GM21526 (cell line): ENCODE measurements at regions not wholly inside any gene's neighbourhood (a gene's known extent, or its start where the extent isn't known, plus 50 kb on each side); places are given as distances from the start of the nearest gene placed in this dataset.
A peak's percentile ranks its signal among the peaks of the same experiment; 100 is the strongest.
"Not testable (repeated sequence)": the region's sequence is repeated elsewhere in the genome, so short reads cannot be mapped to it uniquely, and the experiment has no call there.

Experiments used
- ATAC-seq: cut with Tn5 transposase; IDR thresholded peaks from one replicate; pipeline ENCODE4 v1.9.1; 2021; ENCODE audit warnings: moderate library complexity; ENCODE audit not compliant: unreplicated experiment, low FRiP score

DNA sequence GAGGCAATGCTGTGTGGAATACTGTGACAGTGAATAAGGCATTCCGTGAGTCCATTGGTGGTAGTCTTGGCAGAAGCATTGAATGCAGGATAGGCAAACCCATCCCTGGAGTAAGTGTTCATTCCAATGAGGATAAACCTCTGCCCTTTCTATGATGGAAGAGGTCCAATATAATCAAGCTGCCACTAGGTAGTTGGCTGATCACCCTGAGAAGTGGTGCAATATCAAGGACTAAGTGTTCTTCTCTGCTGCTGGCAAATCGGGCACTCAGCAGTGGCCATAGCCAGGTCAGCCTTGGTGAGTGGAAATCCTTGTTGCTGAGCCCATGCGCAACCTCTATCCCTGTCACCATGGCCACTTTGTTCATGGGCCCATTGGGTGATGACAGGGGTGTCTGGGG lies 70.1 kb downstream of the FBXO4 start:
- no peak for ATAC-seq

DNA sequence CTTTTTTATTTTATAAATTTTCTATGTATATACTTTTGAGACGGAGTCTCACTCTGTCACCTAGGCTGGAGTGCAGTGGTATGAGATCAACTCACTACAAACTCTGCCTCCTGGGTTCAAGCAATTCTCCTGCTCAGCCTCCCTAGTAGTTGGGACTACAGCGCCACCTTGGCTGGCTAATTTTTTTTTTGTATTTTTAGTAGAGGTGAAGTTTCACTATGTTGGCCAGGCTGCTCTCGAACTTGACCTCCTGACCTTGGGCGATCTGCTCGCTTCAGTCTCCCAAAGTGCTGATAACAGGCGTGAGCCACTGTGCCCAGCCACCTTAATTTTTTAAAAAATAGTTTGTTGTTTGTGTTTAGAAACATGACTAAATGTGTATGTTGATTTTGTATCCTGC lies 76.6 kb downstream of the FBXO4 start:
- no peak for ATAC-seq

GRCh38 chr5:42003852-42004251 lies 78.8 kb downstream of the FBXO4 start:
- ATAC-seq: not testable (repeated sequence)

DNA sequence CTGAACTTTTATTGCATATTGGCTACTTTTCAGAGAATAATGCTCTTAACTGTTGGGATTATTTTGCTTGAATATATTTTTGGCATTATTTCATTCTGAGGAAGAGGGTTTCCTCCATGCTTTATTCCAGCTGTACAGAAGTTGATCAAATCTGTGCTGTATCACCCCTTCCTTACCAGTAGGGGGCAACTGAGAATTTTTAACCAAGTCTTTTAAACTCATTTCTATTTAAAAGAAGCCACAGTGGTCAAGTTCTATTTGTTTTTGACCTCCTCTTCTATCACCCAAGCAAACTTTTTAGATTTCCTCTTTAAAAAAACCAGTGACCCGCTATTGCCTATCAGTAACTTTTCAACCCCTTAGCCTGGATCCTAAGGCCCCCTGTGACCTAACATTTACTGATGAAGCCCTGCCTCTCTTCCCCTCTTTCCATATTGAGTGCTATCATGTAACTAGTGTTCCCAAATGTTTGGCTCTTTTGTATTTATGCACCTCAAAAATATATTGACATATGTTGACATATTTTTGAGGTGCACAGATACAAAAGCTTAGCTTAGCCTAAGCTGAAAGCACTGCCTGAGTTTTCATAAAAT lies 80.6 kb downstream of the FBXO4 start:
- ATAC-seq: peak; percentile 83

DNA sequence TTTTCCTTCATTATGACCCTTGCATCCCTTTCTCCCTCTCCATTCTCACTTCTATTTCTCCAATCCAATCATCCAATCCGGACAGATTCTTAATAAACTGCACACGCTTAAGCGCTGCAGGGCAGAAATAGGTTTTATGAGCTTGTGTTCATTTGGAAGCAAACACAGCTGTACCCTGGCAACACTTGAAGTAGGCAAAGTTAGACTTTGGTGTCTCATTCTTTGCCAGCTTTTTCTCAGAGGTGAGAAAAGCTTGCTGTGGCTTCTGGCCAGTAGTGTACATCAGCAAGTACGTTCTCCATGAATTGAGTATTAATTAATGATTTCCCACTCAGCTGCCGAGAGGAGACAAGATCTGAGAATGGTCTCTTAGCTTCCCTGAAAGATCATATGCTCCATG lies 88.5 kb downstream of the FBXO4 start:
- no peak for ATAC-seq

DNA sequence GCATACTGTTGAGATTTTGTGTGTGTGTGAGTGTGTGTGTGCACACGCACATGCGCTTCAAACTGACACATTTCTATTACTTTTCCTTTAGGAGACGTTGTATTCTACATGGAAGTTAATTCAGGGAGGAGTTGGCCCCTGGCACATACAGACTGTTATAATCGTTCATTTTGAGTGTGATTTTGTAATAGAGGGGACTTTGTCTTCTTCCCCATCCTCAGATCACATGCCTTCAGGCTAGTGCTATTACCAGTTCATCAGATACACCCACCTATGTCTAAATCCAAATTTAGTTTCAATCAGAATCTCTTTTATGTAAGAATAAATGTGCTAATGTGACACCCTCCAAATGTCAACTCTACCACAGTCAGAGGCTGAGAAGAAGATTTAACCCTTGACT lies 90.2 kb downstream of the FBXO4 start:
- ATAC-seq: no peak

GRCh38 chr5:42015681-42016080 lies 90.6 kb downstream of the FBXO4 start:
- no peak for ATAC-seq

GRCh38 chr5:42020788-42021530 lies 95.9 kb downstream of the FBXO4 start:
- no peak for ATAC-seq

GRCh38 chr5:42021923-42022322 lies 96.8 kb downstream of the FBXO4 start:
- ATAC-seq: no peak

- ATAC-seq: no peak
Observed at GRCh38 chr5:42022383-42022972, 97.4 kb downstream of the FBXO4 start.

GRCh38 chr5:42026446-42026845 lies 101.4 kb downstream of the FBXO4 start:
- no peak for ATAC-seq

GRCh38 chr5:42032137-42032536 lies 107.1 kb downstream of the FBXO4 start:
- ATAC-seq: no peak

GRCh38 chr5:42035526-42035925 lies 110.4 kb downstream of the FBXO4 start:
- ATAC-seq: no peak

GRCh38 chr5:42036379-42036778 lies 111.3 kb downstream of the FBXO4 start:
- ATAC-seq: no peak

- ATAC-seq: no peak
Observed at GRCh38 chr5:42037379-42037932, 112.4 kb downstream of the FBXO4 start.

DNA sequence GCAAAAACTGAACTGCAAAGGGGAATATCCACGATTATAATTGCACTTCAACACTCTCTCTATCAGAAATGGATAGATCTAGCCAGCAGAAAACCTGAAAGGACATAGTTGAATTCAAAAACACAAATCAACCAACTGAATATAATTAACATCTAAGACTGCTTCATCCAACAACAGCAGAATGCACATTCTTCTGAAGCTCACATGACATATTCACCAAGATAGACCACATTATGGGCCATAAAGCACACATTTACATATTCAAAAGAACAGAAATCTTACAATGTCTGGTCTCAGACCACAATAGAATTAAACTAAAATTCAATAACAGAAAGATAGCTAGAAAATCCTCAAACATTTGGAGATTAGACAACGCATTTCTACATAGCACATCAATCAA lies 118.3 kb downstream of the FBXO4 start:
- ATAC-seq: no peak

DNA sequence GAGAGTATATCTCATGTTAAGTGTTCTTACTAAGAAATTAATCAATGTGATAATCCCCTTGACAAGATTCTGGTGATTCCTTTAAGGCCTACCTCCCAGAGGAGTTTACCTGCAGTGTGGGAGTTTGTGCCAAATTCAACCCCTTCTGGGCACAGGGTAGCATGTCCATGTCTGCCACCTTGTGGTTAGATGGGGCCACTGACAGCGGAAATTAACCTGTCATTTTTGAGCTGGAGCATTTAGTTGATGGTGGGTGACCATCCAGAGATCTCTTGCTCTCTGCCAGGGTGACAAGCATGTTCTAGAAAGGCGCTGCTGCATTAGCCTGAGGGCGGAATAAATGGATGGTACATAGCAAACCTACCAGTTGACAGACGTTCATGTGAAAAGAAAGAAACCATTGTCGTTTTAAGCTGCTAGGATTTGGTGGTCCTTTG lies 132.2 kb downstream of the FBXO4 start:
- peak; percentile 93 for ATAC-seq

- no peak for ATAC-seq
Observed at GRCh38 chr5:42059291-42059690, 134.2 kb downstream of the FBXO4 start.

- no peak for ATAC-seq
Observed at GRCh38 chr5:42059778-42060464, 134.8 kb downstream of the FBXO4 start.

DNA sequence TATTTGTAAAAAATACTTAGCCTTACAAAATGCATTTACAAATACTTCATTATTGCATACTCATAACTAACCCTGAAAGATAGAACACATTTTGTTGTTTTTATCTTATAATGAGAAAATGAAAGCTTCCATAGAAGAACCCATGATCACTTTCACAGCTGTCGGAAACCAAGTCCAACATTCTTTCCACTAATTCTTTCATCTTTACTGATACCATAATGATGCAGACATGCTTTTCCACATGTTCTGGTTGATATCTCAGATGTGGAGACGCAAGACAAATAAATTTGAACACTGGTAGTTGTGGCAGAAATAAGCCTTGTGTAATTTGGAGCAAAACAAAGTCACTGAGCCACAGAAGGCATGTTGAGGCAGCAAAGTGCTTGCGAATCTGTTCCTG lies 136.0 kb downstream of the FBXO4 start:
- ATAC-seq: no peak

DNA sequence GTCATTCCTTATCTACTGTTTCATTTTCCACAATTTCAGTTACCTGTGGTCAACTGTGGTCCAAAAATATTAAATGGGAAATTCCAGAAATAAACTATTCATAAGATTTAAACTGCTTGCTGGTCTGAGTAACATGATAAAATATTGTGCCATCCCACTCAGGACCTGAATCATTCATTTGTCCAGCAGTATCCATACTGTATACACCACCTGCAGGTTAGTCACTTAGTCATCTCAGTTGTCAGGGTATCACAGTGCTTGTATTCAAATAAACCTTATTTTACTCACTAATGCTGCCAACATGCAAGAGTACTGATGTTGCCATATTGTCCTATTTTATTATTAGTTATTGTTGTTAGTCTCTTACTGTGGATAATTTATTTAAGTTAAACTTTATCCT lies 139.7 kb downstream of the FBXO4 start:
- ATAC-seq: no peak
